HG03095 (cell line): ENCODE measurements at regions not wholly inside any gene's neighbourhood (a gene's known extent, or its start where the extent isn't known, plus 50 kb on each side); places are given as distances from the start of the nearest gene placed in this dataset.
"Not testable (repeated sequence)": the region's sequence is repeated elsewhere in the genome, so short reads cannot be mapped to it uniquely, and the experiment has no call there.

ENCODE experiments used
- ATAC-seq: cut with Tn5 transposase; IDR thresholded peaks from one replicate; pipeline ENCODE4 v1.9.1; 2021; ENCODE audit warnings: moderate library complexity; ENCODE audit not compliant: unreplicated experiment

DNA sequence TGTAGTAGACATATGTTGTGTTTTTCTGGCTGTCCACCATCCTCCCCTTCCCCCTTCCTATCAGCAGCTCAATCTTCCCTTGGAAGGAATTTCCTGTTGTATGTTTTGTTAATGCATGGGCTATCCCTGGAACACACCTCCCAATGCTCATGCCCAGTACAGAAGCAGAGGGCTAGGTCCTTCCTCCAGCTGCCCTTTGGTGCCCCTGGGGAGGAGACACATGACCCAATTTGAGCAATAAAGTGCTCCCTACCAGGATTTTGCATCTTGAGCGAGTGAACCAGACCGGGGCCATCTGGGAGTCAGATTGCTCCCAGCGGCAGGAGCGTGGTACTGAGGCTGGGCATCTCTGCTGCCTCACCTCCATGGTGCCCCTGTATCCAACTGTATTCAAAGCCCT, 141.5 kb upstream of the MED13 start:
- no peak for ATAC-seq

DNA sequence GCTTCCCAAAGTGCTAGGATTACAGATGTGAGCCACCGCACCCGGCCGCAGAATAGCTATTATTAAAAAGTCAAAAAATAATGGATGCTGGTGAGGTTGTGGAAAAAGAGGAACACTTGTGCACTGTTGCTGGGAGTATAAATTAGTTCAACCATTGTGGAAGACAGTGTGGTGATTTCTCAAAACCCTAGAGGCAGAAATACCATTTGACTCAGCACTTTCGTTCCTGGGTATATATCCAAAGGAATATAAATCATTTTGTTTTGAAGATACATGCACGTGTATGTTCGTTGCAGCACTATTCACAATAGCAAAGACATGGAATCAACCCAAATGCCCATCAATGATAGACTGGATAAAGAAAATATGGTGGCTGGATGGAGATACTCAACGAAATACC, 132.1 kb upstream of the MED13 start:
- ATAC-seq = not testable (repeated sequence)

DNA sequence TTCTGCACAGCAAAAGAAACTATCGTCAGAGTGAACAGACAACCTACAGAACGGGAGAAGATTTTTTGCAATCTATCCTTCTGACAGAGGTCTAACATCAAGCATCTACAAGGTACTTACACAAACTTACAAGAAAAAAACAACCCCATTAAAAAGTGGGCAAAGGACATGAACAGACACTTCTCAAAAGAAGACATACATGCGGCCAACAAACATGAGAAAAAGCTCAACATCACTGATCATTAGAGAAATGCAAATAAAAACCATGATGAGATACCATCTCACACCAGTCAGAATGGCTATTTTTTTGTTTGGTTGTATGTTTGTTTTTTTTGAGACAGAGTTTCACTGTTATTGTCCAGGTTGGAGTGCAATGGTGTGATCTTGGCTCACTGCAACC, 131.5 kb upstream of the MED13 start:
- not testable (repeated sequence) for ATAC-seq

DNA sequence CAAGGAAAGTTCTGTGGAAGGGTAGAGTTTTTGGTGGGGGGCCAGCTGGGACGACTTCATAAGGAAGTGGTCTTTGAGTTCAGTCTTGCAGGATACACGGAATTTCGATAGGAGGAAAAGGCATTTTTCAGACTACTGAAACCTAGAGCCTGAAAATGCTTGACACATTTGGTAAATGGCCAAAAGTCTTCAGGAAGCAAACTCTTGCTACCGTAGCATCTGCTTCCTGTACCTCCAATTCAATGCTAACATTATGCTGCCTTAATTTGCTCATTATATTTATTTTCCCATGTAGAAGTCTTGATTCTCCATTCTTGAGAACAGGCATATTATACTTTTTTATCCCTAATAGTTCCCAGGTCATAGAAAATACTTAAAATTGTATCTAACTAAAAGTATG, 129.3 kb upstream of the MED13 start:
- no peak for ATAC-seq

DNA sequence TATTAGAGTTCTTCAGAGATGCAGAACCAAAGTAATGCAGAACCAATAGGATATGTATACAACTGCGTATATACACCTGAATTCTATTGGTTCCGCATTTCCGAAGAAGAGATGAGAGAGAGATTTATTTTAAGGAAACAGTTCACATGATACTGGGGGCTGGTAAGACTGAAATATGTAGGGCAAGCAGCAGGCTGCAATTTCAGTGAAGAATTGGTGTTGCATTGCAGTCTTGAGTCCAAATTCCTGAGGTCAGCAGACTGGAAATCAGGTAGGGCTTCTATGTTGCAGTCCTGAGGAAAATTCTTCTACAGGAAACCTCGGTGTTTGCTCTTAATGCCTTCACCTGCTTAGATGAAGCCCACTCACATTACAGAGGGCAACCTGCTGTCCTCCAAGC, 128.2 kb upstream of the MED13 start:
- no peak for ATAC-seq

DNA sequence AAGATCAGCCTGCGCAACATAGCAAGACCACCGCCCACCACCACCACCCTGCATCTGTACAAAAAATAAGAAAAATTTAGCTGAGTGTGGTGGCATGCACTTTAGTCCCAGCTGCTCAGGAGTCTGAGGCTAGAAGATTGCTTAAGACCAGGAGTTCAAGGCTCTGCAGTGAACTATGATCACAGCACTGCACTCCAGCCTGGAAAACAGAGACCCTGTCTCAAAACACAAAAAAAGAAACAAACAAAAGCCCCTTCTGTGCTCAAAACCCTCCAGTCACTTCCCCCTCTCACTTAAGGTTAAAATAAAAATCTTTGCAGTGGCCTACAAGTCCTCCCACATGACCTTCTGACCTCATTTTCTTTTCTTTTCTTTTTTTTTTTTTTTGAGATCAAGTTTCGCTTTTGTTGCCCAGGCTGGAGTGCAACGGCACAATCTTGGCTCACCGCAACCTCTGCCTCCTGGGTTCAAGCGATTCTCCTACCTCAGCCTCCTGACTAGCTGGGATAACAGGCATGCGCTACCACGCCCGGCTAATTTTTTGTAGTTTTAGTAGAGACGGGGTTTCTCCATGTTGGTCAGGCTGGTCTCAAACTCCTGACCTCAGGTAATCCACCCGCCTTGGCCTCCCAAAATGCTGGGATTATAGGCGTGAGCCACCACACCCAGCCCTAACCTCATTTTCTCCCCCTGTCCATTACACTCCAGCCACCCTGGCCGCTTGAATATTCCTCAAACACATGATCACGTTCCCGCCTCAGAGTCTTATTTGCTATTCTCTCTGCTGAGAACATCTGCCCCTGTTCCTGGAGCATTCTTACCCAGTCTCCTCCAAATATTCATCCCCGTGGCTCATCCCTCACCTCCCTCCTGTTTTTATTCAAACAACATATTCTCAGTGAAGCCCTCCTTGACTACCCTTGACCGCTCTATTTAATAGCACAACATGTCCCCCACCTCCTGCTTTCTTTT, 126.6 kb upstream of the MED13 start:
- no peak for ATAC-seq

DNA sequence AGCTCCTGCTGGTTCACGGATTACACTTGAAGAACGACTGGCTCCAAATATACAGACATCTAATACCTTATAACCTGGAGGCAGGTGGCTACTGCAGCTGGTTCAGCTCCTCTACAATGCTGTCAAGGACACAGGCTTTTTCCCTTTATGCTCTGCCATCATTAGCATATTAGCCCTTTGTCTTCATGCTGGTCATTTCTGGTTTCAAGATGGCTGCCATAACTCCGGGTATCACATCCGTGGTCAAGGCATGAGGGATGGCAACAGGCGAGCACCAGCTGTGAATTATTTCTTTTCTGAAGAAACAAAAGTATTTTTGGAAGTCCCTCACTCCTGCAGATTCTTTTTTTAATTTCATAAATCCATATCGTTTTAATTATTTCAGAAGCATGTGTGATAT, 124.3 kb upstream of the MED13 start:
- ATAC-seq = no peak

DNA sequence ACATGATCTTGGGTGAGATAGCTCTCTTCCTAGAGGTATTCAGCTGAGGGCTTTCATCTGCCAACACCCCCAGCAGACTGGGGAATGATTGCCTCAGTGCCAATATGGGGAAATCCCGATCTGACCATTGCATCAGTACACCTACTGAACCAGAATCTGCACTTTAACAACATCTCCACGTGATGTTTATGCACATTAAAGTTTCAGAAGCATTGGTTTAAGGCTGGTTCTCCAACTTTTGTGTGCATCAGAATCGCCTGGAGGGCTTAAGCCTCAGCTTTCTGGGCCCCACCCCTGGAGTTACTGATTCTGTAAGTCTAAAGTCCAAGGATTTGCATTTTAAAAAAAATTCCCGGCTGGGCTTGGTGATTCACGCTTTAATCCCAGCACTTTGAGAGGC, 123.6 kb upstream of the MED13 start:
- no peak for ATAC-seq

DNA sequence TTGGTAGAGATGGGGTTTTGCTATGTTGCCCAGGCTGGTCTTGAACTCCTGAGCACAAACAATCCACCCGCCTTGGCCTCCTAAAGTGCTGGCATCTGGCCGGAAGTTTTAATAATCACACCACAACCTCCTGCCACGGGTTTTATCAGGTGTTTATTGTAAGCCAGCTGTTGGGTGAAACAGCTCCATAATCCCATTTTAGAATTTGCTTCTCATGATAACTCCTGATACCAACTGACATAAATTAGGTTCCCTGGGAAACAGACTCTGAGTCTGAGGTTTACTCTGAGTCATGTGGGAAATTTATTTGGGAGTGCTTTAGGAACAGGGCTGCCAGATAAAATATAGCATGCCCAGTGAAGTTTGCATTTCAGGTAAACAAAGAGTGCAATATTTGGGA, 122.6 kb upstream of the MED13 start:
- ATAC-seq = no peak

DNA sequence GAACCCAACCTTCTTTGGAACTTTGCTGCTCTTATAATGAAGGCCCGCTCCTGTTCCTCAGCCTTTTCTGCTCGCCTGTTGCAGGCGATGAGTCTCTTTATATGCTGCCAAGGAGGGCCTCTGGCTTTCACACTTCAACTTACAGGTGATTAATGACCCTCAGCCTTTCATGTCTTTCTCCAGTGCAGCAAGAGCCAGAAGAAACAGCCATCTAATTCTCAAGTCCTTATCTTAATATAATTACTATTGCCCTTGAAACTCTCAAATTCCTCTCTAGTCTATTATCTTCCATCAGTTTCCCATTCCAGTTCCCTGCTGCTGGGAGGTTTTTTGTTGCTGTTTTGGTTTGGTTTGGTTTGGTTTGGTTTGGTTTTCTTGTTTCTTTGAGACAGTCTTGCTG, 121.8 kb upstream of the MED13 start:
- ATAC-seq = no peak

DNA sequence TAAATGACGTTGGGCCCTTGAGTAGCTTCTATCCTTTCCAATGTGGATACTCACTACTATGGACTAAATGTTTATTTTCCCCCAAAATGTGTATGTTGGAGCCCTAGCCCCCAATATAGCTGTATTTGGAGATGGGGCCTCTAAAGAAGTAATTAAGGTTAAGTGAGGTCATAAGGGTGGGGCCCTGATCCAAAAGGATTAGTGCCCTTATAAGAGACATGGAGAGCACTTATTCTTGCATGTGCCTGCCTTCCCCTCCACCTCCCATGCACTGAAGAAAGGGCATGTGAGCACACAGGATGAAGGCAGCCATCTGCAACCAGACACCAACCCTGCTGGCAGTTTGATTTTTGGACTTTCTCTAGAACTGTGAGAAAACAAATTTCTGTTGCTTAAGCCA, 115.7 kb upstream of the MED13 start:
- no peak for ATAC-seq

DNA sequence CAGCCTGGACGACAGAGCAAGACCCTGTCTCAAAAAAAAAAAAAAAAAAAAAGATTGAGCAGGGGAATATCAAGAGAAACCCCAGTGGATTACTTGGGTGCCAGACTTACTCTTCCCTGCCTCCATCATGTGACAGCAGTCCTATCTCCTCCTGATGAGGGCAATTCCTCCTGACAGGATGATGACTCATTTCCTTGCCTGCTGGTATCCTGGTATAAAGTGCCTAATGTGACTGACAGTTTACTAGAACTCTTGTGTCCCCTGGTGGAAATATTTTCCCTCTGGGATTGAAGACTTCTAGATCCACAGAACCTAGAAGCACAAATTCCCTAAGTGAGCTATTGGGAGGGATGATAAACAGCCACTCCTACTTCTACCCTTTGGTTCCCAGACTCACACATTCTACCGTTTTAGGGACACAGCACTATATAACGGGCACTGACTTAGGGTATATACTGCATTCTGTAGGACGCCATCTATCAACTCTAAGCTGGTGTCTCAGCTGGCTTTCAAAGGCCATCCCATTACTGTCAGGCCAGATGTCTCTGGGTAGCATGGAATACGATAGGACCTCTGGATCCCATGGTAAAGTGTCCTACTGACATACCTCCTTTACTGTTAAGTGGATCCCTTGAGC, 114.6 kb upstream of the MED13 start:
- ATAC-seq = no peak

DNA sequence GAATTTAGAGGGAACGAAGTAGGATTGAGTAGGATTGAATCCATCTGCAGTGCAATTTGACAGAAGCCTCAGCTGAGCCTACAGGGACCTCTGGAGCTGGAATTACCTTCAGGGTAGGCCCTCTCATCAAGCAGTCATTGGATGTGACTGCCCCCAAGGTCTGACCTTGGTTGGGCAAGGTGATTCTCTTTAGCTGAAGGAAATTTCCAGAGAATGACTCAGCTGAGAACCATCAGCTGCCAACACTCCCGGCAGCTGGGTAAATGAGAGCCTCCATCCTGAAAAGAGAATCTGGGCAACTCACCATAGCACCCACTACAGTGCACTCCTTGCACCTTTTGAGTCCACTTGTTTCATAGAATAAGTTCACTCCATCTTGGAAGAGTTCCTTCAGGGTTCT, 113.5 kb upstream of the MED13 start:
- ATAC-seq = no peak

DNA sequence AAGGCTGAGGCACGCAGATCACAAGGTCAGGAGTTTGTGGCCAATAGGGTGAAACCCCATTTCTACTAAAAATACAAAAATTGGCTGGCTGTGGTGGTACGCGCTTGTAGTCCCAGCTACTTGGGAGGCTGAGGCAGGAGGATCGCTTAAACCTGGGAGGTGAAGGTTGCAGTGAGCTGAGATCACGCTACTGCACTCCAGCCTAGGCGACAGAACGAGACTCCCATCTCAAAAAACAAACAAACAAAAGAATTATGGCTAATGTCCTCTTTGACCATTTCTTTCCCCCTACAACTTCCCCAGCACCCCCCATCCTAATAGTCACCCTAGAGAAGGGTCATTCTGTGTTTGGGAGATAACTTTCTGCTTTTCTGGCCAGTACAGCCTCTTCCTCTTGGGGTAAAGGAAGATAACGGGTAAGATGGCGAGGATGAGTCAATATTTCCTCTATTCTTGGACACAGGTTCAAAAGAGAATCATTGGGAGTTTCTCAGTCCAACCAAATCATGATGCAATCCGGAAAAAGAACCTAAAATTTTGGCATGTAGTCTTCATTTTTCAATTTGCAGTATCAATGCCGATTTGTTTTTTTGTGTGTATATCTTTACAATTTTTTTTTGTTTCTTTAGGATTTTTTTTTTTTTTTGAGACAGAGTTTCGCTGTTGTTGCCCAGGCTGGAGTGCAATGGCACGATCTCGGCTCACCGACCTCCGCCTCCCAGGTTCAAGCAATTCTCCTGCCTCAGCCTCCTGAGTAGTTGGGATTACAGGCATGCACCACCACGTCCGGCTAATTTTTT, 107.6 kb upstream of the MED13 start:
- no peak for ATAC-seq

DNA sequence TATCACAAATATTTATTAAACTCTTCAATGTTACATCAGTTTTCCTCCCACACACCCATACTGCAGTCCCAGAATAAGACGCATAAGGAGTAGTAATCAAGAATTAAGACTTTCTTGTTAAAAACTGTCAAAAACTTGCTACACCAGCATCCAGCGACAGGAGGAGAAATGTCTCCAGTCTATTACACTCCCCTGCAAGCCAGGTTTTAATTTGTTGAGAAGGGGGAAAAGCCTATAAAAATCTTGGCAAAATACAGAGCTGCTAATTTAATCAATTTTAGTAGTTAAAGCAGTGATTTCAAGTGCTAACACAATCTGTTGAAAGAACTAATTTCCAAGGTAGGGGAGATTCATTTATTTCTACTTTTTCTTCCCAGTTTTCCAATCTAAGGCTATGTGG, 102.0 kb upstream of the MED13 start:
- no peak for ATAC-seq

DNA sequence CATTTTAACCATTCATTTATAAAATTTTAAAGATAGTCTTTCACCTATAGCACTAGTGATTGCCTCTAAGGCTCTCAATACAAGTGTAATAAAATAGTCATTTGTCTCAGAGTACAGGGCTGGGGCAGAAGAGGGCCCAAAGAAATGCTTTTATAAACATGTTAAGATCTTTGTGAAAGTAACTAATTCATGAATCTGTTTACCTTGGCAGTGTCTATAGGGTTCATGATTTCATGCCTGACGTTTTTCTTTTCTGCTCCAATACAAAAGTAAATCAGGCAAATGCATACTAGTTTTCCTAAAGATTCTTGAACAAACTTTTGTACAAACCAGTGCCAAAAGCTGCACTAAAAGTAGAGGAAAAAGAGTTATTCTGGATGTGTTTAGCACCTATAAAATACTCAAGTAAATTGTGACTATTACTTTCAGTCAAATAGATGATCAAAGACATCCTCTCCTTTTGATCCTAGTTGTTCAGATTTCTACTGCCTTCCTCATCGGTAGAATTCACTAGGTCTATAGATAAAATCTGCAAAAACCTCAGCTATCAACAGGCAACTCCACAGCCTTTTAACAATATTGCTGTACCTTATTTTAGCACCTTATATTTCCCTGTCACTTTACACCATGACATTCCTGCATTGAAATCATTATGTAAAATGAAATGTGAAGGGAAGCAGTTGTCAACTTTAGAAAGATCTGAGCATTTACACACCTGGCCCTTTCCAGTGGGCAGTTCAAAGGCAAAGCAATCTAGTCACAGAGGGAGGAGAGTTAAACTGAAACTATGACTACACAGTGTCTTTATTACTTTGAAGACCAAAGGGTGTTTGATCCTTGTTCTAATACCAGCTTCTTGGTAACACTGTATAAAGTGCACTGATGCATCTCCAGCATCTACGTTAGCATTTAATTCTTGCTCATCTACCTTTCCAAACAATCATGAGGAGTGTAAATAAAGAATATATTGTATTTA, 100.0 kb upstream of the MED13 start:
- no peak for ATAC-seq

DNA sequence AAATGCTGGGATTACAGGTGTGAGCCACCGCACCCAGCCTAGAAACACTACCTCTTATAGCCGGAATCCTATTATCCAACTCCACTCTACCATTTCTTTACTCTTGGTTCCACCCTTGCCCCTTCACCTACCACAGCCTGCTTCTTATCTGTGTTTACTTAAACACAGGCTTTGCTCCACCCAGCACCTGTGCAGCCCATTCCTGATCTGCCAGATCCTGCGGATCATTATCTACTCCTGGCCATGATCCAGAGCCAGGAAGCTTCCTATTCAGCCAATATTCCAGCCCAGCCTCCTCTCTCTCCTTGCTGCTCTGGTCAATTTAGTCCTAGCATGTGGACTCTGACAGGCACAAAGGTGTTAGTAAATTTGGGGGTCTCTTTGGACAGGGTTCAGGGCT, 98.8 kb upstream of the MED13 start:
- ATAC-seq = no peak

DNA sequence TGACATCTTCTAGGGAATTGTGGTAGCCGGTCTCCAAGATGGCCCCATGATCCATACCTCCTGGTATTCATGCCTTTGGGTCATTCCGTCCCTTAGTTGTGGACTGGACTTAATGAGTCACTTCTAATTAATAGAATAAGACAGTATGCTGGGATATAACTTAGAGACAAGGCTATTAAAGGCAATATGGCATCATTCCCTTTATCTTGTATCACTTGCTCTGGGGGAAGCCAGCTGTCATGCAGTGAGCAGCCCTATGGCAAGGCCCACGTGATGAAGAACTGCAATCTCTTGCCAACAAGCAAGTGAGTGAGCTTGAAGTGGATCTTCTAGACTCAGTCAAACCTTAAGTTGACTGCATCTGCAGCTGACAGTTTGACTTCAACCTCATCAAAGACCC, 97.8 kb upstream of the MED13 start:
- ATAC-seq = no peak

DNA sequence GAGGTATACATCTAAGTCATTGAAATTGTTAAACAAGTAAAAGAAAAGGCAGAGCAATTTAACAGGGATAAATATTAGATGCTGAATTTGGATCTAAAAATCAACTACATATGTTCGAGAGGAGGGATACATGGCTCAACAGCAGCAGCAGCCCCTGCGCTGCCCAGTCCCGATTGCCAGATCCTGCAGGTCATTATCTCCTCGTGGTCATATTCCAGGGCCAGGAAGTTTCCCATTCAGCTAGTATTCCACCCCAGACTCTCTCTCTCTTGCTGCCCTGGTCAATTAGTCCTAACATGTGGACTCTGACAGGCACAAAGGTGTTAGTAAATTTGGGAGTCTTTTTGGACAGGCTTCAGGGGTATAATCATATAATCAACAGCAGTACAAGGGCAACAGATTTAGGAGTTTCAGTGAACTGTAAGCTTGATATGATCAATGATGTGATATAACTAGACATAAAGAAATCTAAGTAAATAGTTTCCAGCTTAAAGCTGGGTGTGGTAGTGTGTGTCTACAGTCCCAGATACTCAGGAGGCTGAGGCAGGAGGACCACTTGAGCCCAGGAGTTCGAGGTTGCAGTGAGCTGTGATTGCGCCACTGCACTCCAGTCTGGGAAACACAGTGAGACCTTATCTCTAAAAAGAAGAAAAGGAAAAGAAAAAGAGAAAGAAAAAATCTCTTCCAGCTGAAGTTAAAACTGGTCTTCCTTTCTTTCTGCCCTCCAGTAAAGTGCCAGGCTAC, 96.5 kb upstream of the MED13 start:
- no peak for ATAC-seq

DNA sequence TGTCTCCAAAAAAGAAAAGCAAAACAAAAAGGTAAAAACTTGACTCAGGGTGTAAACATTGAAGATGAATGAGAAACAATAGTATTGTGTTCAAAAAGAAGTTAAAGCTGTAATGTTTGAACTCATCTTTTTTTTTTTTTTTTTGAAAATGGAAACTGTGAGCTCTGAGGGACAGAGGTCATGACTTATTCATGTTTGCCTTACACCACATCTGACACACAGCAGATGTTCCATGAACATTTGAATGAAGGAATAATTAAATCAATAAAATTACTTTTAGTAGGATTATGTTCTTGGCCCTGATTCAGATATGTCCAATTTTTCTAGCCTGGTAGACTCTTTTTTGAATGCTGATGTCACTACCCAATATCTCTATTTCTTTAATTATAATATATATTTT, 95.7 kb upstream of the MED13 start:
- no peak for ATAC-seq
